Stomach (tissue), 4 donors: ENCODE measurements at regions not wholly inside any gene's neighbourhood (a gene's known extent, or its start where the extent isn't known, plus 50 kb on each side); places are given as distances from the start of the nearest gene placed in this dataset.

Experiments used
- CTCF ChIP-seq, 7 experiments: fragments of 450-650 bp in 4 of 7; fragments of 200-600 bp in 3 of 7; sonication (generic) in 3 of 7; IDR thresholded peaks; one replicate each; pipeline ENCODE4 v1.5.1; 2016 to 2019; ENCODE audit warnings: antibody characterized with exemption in 7 of 7, control low read depth in 2 of 7, mild to moderate bottlenecking in 1 of 7
- EP300 ChIP-seq: sonication (generic); formaldehyde crosslinking; IDR thresholded peaks from one replicate; pipeline ENCODE4 v1.6.1; 2017; ENCODE audit warnings: antibody characterized with exemption
- POLR2A ChIP-seq, 4 donors: fragments of 450-650 bp; IDR thresholded peaks; one replicate each; pipeline ENCODE4 v1.6.1; 2016; ENCODE audit warnings: antibody characterized with exemption in 4 of 4, control low read depth in 2 of 4, mild to moderate bottlenecking in 1 of 4, moderate library complexity in 1 of 4
- POLR2AphosphoS5 ChIP-seq, 3 donors: sonication (generic); formaldehyde crosslinking; IDR thresholded peaks; one replicate each; pipeline ENCODE4 v1.6.1; 2016; ENCODE audit warnings: antibody characterized with exemption in 3 of 3

- TF ChIP-seq CTCF (IDR thresholded peaks at IDR 0.05) (no peak), POLR2A (IDR thresholded peaks at IDR 0.05) (no peak), EP300 (no peak), POLR2AphosphoS5 (IDR thresholded peaks at IDR 0.05) (no peak)
Measured at GRCh38 chr3:166351461-166351860, 514.2 kb upstream of the BCHE start.
